Daoy (cell line): ENCODE measurements at regions not wholly inside any gene's neighbourhood (a gene's known extent, or its start where the extent isn't known, plus 50 kb on each side); places are given as distances from the start of the nearest gene placed in this dataset.
"Not testable (repeated sequence)": the region's sequence is repeated elsewhere in the genome, so short reads cannot be mapped to it uniquely, and the experiment has no call there.

Source experiments
- DNase-seq: peaks from one replicate; pipeline ENCODE4 v3.0.0-alpha.2; 2015; ENCODE audit warnings: low read depth

DNA sequence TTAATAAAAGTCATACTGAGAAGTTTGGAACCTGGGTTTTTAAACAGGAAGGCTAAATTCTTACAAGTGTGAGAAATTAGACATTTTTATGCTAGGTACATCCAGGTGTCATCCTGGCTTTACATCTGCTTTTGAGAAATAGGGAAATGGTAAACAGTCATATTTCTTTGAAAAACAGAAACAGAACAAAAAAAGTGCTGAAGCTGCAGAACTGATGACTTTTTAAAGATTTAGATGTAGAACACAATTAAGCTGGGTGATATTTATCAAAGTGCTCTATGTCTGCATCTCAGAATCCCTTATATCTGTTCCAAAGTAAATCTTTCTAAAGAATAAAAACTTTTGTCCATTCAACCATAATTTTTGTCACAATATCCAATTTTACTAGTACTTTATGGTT, 282.9 kb upstream of the ATXN7L3B start:
- no peak for DNase-seq

DNA sequence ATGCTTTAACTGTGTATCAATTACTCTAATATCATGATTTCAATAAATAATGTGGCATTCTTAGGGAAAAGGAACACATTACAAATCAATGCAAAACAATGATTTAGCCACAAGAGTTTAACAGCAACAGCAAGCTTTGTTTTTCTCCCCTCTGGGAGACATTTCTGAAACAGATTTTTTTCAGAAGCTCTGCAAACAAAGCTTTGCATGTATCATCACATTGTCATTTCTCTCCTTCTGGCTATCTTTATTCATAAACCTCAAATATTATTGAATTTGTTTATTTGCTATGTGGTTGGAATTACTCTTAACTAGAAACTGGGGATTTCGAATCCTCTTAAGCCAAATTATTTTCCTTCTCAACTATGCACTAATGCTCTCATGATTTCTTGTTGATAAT, 278.4 kb upstream of the ATXN7L3B start:
- no peak for DNase-seq

DNA sequence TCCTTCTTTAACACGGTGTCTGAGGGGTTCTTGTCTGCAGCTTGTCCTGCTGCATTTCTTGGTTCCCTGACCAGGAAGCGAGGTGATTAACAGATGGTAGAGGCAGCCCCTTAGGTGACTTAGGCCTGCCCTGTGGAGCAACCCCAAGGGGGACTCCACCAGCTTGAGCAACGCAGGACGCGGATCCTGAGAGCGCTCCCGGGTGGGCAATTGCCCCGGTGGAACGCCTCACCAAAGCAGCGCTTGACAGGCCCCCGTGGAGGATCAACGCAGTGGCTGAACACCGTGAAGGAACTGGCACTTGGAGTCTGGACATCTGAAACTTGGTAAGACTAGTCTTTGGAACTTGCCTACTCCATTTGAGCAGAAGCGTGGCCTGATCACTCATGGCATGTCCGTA, 272.9 kb upstream of the ATXN7L3B start:
- no peak for DNase-seq

DNA sequence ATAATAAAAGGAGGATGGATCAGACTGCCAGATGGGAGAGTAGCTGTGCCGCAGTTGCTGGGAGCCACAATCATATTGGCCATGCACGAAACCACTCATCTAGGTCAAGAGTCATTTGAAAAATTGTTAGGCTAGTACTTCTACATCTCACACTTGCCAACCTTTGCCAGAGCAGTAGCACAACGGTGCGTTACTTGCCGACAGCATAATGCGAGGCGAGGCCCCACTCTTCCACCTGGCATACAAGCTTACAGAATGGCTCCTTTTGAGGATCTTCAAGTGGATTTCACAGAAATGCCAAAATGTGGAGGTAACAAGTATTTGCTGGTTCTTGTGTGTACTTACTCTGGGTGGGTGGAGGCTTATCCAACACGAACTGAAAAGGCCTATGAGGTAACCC, 268.3 kb upstream of the ATXN7L3B start:
- not testable (repeated sequence) for DNase-seq

DNA sequence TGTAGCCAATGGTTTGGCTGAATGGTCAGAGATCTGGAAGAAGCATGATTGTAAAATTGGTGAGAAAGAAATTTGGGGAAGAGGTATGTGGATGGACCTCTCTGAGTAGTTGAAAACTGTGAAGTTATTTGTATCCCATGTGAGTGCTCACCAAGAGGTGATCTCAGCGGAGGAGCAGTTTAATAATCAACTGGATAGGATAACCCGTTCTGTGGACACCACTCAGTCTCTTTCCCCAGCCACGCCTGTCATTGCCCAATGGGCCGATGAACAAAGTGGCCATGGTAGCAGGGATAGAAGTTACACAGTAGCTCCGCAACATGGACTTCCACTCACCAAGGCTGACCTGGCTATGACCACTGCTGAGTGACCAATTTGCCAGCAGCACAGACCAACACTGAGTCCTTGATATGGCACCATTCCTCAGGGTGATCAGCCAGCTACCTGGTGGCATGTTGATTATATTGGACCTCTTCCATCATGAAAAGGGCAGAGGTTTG, 257.4 kb upstream of the ATXN7L3B start:
- DNase-seq, result no peak

DNA sequence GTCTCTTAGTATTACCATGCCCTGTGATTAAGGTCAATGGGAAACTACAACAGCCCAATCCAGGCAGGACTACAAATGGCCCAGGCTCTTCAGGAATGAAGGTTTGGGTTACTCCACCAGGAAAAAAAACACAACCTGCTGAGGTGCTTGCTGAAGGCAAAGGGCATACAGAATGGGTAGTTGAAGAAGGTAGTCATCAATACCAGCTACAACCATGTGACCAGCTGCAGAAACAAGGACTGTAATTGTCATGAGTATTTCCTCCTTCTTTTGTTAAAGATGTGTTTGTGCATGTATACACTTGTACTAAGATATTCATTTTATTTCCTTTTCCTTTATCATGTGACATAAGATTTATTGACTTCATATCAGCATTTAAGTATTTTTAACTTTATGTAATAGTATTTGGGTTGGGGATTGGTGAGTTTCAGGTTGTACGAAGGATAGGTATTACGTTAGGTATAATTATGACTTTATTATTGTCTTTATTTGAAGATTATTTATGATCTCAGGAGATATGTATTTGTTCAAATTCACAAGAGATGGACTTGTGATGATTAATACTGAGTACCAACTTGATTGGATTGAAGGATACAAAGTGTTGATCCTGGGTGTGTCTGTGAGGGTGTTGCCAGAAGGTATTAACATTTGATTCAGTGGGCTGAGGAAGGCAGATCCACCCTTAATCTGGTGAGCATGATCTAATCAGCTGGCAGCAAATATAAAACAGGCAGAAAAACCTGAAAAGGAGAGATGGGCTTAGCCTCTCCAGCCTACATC, 256.0 kb upstream of the ATXN7L3B start:
- not testable (repeated sequence) for DNase-seq

DNA sequence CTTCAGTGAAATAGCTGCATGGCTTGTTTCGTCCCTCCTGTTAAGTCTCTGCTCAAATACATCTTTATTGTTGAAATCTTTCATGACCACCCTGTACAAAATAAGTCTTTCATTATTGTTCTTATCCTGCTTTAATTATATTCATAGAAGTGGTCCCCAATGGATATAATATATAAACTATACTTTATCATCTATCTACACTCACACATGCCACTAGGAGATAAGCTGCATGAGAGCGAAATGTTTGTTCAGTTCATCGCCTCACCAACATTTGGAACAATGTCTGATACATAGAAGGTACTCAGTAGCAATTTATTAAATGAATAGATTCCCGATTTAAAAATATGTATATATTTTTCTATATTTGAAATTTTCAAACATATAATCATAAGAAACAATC, 254.0 kb upstream of the ATXN7L3B start:
- no peak for DNase-seq

DNA sequence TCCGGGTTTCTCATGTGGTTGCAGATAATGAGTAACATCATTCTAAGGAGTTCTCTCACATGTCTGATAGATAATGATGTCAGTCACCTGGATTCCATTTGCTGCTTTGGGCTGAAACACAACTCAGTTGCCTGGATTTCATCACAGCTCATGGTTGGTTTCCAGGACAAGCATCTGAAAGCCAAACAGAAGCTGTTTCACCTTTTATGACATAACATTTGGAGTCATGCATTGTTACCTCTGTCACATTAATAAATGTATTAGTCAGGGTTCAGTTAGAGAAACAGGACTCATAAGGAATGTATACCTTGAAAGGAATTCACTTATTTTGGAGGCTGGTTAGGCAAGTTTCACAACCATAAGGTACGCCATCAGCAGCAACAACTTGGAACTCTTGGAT, 251.9 kb upstream of the ATXN7L3B start:
- DNase-seq, result no peak

DNA sequence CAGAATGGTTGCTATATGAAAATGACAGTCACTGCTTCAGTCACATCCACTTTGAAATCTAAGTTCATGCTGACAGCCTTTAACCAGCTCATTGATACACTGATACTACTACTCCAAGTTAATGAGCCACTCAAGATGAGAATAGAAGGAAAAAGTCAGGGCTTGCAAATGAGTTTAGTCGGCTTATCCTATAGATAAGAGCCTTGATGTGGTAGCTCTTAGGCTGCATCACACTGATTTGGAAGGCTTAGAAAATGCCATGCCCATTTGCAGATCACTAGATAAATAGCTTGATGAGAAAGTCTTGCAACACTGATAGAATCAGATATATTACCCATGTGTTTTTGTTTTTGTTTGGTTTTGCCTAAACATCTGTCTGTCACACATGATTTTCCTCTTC, 251.4 kb upstream of the ATXN7L3B start:
- DNase-seq, result no peak

DNA sequence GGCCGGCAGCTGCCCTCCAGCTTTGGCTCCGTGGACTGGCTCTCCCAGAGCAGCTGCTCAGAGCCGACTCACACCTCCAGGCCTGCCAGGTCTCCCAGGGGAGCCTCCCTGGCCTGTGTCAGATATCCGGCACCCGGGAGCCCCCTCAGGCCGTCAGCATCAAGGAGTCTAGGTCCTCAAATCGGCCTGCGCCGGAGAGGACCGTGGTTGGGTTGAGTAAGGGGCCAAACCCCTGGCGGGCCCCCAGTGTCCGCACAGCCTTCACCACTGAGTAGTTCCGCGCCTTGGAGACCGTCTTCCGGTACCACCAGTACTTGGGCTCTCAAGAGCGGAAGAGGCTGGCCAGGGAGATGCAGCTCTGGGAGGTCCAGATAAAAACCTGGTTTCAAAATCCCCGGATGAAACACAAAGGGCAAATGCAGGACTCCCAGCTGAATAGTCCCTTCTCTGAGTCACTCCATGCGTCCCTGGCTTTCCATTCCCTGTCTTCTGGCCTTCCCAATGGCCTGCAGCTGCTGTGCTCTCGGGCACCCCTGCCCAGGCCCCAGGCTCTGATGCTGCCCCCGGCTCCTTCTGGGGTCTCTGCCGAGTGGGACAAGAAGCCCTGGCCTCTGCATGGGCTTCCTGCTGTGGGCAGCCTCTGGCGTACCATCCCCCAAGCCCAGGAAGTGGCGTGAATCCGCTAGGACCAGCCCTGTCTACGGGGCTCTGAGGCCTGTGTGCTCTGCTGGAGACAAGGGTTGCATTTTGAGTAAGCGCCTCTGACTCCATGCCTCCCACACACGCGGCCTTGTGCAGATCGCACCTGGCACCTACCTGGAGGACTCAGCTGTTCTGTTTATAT, 245.1 kb upstream of the ATXN7L3B start:
- DNase-seq, result peak; percentile 97

DNA sequence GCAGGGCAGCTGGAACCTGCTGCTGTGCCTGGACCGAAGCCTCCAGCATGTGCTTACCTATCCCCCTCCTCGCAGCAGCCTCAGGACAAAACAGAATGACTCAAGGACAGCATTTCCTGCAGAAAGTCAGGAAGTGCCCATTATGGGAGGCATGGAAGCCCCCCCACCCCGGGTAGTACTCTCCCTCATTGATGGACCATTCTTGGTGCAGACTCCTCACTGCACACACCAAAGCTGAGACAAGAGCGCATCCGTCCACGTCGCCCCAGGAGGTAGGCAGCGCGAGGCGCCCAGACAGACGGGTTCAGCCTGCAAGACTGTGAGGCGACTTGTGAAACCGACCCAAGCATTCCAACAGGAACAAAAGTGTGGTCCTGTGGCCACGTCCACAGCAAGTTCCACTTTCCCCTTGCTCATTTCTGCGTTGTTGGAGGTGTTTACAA, 243.9 kb upstream of the ATXN7L3B start:
- DNase-seq, result peak; percentile 66

DNA sequence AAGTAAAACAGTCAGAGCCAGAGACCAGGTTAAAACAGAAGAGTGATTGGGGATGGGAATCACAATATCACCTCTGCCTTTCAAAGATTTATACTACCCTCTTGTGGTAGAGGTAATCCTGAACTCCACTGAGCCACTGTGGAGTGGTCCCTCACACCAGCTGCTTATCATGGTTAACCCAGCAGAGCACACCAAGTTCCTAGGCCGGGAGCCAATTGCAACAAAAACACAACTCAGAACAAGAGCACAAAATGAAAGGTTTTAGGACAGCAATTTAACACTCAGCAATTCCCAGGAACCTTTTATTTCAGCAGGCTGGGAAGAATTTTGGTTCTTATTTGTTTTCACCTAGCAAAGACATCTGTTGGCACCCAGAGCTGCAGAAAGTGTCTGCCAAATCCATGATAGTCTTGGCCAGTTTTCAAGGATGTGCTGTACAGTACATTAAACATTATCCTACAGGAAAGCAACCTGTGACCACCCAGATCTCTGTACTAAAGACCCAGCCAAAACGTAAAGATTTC, 220.5 kb upstream of the ATXN7L3B start:
- DNase-seq, result peak; percentile 47

DNA sequence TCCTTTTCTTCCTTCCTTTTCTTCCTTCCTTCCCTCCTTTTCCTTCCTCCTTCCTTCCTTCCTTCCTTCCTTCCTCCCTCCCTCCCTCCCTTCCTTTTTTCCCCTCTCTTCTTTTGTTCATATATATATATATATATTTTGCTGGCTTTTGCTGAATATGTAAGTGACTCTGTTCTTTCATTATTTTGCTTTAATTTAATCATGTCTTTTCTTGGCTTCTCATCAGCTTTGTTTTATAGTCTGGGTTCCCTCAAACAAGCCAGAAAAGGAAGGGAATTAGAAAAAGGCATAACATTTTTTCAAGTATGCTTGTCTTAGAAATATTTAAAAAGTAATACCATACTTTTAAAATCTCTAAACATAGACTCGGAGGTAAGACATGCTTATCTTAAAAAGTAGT, 219.9 kb upstream of the ATXN7L3B start:
- DNase-seq, result no peak

DNA sequence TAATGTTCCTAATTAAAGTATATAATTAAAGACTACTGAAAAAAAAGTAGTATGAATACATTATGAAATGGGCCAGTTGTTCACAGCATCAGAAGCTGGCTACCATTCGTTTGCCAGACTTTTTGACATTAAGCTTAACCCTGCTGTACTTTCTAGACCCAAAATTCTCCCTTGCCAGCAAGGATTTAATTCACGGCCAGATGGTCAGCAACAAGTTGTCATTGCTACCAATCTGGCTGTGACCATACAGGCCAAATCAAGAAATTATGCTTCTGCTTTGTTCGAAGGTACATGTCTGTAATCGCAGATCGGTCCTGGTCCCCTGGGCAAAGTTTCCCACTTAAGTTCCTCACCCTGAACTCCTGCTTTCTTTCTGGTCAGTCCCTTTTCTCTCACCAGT, 217.7 kb upstream of the ATXN7L3B start:
- DNase-seq, result no peak

DNA sequence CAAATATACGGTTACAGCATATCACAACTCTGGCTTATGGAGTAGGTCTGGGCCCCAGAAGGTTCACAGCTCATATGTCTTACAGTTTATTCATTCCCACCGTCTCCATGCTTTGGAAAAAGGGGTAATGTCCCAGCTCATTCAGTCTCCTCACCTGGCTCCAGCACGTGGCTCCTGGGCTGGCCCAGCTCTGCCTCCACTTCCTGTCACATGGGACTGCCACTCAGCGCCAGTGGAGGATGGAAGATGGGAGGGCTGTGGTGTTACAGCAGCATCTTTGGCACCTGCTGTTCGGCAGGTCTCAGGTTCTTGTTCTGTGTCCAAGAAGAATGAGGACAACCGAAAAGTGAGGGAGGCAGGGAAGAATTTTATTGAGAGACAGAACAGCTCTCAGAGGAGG, 216.3 kb upstream of the ATXN7L3B start:
- no peak for DNase-seq

DNA sequence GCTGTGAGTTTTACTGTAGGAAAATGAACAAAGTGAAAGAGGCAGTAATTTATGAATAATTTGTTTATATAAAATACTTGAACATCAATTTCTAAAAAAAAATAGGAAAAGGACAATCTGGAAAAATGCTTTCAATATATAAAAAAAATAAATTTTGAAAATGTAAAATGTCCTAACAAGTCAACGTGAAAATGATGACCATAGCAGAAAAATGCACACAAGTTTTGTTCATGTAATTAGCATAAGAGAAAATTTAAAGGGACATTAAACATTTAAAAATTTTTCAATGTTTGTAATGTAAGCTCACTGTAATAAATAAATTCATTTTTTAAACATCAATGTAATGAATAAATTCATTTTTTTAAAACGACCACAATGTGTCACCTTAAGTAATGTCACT, 214.8 kb upstream of the ATXN7L3B start:
- DNase-seq, result no peak

DNA sequence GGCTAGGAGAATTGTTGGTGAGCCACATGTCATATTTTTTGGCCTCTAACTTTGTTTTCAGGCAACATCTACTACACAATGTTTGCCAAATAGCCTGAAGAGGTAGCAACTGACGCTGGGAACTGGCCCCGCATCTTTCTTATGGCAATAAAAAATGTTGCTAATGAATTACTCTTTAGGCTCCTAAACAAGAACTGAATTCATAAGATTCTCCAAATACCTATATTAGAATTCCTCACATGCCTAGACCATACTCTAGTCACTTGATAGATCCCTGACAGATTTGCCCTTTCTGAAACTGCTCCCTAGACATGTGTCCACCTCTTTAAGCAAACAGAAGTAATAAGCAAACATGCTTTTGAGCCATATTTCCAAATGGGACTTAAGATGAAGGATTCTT, 209.0 kb upstream of the ATXN7L3B start:
- DNase-seq, result no peak

DNA sequence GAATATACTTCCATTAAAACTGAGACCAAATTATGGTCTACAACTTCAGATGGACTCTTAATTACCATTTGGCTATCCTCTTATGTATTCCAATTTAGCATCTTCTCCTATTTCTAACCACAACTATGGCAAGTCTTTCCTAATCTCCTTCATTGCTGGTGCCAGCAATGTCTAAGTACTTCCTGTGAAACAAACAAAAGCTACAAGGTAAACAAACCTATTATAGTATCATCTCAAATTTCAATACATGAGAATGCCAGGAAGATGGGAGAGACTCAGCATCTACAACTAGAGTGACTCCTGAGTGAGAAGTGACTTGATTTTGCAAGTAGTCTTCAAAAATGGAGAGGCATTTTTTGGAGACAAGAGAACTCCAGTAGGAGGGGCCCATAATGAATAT, 202.9 kb upstream of the ATXN7L3B start:
- DNase-seq, result no peak

DNA sequence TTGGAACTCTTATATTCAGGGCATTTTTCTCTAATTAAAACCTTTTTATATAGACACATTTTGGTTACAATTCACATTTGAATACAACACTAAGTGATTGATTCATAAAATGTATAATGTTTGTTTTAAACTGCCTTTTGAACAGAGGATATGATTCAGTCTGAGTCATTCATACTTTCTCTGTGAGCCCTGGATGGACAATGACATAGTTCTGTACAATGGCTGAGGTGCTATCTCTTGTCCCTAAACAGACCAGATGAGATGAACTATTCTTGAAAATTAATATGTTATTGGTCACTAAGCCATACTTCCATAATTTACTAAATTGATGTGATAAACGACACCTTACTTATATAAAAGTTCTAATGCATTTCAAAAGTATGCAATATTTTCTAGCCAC, 199.7 kb upstream of the ATXN7L3B start:
- peak; percentile 73 for DNase-seq

DNA sequence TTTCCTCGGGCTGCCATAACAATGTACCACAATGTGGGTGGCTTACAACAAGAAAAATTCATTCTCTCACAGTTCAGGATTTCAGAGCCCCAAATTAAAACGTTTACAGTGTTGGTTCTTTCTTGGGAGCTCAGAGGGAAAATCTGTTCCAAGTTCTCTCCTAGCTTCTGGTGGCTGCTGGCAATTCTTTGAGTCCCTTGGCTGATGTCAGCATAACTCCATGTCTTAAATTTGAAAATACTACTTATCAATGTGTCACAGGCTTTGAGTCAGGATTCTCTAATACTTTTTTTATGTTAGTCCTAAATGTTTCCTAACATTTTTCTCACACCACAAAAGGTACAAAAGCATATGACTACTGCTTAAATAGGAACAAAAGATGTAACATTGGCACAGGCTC, 198.4 kb upstream of the ATXN7L3B start:
- DNase-seq, result no peak

DNA sequence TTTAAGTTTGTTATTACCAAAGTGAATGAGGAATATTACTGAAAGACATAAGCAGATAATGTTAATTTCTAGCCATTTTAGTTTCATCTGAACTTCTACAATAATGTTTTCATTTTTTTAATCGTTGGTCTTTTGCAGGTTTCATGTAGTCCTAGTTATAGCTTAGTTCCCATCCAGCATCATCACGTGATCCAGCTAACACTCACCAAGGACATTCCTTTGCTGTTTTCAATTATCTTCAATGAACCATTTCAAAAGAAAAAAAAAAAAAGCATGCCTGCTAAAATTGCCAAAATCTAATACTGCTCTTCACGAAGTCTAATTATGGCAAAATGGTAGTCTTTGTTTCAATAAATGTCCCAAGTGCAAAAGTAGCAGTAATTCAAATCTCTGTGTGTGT, 187.7 kb upstream of the ATXN7L3B start:
- DNase-seq, result no peak

DNA sequence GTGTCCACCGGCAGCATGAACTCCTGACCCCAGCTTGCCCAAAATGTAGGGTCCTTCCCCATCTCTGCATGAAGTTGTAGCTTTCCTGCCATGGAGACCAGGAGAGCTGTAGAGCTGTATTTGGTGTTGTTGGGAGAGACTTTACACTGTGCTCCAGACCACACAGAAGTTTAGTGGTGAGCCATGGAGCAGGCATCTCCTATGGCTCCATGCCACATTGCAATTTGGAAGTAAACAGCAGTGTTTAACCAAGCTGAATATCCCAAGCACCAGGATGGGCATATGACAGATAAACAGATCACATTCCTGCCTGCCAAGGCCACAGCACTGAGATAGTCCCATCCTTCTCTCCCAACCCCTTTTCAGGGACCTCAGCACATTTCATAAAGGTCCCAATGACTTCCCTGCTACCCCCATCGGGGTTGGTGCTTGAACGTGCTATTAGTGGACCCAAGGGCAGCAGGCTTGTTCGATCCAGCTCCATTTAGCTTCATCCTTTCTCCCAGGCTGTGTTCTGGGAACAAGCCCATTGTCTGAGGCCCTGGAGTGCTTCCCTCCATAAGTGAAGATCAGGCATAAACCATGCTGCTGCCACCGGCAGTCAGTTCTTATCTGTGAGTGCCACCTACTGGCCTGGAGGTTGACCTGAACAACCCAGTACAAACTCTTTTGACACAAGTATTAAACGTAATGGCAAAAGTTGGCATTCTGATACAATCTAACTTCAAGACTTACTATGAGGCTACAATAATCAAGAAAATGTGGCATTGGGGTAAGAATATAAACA, 172.3 kb upstream of the ATXN7L3B start:
- DNase-seq, result peak; percentile 72
